NCI-H128 (cell line): ENCODE measurements at regions not wholly inside any gene's neighbourhood (a gene's known extent, or its start where the extent isn't known, plus 50 kb on each side); places are given as distances from the start of the nearest gene placed in this dataset.
"Not testable (repeated sequence)": the region's sequence is repeated elsewhere in the genome, so short reads cannot be mapped to it uniquely, and the experiment has no call there.

Experiments
- DNase-seq: peaks from one replicate; lab custom pipeline; 2025; ENCODE audit not compliant: unreplicated experiment; lab: John Stamatoyannopoulos, UW

- DNase-seq, result no peak
These were observed 901.4 kb downstream of the DIPK2A start for GRCh38 chr3:144873066-144873465.

- DNase-seq, result no peak
These were observed 903.6 kb downstream of the DIPK2A start for GRCh38 chr3:144875211-144875610.

GRCh38 chr3:144877356-144877755 lies 905.7 kb downstream of the DIPK2A start:
- DNase-seq, result no peak

GRCh38 chr3:144879701-144880100 lies 908.1 kb downstream of the DIPK2A start:
- DNase-seq, result no peak

DNA sequence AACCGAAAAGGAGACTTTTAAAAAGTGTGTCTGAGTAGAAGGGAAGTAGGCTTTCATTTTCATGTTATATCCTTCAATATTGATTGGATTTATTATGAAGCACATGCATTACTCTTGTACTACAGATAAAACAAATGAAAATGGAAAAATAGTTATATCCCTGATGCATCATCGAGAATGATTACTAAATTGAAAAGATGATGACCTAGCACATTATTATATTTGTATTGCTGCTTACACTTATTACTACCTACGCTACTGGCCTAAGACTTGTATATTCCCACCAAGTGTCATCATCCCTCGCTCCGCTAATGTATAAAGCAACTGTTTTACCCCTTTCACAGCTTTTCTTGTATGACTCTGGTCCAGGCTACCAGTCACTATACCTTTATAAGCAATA lies 922.4 kb downstream of the DIPK2A start:
- no peak for DNase-seq

- DNase-seq, result no peak
These were observed 923.0 kb downstream of the DIPK2A start for GRCh38 chr3:144894576-144894975.

DNA sequence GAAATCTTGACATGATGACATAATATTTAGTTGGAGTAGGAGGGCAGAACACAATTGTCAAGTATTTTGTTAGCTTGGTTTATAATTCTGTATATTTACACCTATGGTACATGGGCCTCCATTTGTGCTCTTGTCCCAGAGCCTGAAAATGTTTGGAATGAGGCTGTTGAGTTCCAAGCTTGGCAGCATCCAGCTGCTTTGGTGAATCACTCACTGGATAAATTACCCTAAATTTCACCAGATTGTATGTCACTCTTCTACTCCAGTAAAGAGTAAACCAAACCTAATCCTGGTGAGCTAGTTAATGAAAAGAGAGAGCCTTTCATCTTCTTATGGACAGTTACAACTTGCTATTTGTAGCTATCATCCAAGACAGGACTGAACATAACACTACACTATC lies 928.7 kb downstream of the DIPK2A start:
- DNase-seq, result no peak

GRCh38 chr3:144907581-144907980 lies 936.0 kb downstream of the DIPK2A start:
- not testable (repeated sequence) for DNase-seq

GRCh38 chr3:144912968-144913367 lies 941.3 kb downstream of the DIPK2A start:
- DNase-seq, result no peak

DNA sequence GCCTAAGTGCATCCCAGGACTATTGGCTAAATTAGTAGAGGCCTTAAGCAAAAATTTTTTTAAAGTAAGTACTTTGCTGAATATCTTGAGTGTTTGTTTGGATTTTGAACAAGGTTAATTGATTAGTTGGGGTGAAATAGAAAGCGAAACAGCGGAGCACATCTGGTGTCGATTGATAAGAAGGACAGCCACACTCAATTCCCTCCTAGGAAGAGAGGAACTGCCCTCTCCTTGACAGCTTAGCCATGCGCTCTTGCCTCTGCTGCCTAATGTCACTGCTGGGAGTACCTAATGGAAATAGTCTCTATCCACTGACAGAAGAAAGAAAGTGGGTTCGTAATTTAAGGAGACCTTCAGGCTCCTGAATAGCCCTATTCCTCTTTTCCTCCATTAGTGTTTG lies 943.6 kb downstream of the DIPK2A start:
- no peak for DNase-seq

DNA sequence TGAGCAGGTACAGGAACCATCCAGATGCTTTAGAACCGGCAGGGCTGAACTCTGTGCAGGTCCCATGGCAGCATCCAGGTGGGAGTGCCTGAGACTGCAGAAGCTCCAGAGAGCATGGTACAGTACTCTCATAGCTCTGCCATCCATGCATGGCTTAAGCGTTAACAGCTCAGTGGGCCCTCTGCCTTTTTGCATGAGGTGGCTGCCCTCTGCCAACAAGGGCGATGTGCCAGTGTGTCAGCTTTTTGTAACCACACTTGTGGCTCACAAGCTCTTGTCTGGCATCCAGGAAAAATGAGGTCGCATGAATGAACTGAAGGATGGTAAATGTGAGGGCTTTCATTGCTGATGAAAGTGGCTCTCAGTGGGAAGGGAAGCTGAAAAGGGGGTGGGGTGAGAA lies 950.1 kb downstream of the DIPK2A start:
- no peak for DNase-seq

DNA sequence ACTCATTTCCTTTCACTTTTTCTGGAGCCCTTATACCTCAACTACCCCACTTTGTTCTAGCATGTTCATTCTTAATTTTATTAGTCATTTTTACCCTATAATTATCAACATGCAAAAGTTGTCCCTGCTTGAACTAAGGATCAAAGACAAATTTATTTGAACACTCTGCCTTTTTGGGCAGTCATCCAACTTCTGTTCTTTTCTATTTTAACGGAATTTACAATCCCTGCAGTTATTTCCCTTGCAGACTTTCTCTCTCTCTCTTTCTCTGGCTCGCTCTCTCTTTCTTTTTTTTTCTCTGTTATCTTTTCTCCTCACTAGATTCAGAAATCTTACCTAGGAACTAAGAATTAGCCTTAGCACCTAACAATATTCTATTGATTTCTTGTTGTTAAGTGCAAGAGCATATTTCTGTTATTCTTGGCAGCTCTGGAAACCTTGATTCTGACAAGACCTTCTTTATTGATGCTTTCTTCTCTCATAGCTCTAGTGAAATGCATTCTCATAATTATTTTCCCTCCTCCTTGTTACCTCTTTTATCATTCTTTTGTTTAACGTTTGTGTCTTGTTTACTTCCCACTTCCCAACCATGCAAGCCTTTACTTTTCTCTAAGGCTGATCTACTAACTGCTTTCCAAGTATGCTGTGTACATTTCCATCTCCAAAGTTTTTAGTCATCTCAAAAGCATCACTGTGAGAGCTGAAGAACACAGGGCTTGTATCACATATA lies 951.6 kb downstream of the DIPK2A start:
- no peak for DNase-seq

DNA sequence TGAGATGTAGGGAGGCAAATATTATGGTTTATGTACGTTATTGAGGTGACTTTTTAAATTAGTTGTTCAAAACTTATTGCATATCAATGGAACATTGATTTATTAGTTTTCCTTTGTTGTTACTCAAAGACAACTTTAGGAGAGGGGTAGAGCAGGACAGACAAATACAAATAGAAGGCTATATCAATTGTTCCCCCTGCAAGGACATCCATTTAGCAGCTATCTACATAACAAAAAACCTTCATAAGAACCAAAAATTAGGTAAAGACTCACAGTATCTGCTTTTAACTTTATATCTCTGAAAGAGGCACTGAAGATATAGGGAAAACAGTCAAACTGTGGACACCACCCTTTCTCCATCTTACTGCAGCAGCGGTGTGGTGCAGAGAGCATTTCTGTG lies 958.8 kb downstream of the DIPK2A start:
- DNase-seq, result no peak

DNA sequence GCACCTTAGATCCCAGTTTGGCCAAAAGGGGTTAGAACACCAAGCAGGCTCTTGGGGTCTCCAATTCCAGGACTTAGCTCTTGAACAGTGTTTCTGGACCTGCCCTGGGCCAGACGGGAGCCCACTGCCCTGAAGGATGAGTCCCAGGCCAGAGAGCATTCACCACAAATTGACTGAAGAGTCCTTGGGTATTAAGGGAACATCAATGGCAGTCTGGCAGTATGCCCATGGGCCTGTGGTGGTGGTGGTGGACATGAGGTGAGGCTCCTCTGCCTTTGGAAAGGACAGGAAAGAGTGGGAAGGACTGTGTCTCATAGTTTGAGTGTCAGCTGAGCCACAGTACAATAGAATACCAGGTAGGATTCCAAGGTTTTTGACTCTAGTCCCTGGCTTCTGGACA lies 960.0 kb downstream of the DIPK2A start:
- DNase-seq, result no peak

- DNase-seq, result no peak
These were observed 970.6 kb downstream of the DIPK2A start for GRCh38 chr3:144942093-144942837.

DNA sequence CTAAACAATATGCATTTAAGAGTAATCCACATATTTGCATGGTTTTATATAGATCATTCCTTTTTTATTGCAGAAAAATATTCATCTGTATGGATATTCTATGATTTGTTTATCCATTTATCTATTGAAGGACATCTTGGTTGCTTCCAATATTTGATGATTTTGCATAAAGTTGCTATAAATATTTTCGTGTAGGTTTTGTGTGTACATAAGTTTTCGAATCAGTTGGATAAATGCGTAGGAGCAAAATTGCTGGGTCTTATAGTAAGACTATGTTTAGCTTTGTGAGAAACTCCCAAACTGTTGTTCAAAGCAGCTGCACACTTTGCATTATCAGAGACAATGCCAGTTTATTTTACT lies 971.2 kb downstream of the DIPK2A start:
- DNase-seq, result no peak

GRCh38 chr3:144947895-144948294 lies 976.3 kb downstream of the DIPK2A start:
- no peak for DNase-seq

- DNase-seq, result no peak
These were observed 977.1 kb downstream of the DIPK2A start for GRCh38 chr3:144948711-144949110.

DNA sequence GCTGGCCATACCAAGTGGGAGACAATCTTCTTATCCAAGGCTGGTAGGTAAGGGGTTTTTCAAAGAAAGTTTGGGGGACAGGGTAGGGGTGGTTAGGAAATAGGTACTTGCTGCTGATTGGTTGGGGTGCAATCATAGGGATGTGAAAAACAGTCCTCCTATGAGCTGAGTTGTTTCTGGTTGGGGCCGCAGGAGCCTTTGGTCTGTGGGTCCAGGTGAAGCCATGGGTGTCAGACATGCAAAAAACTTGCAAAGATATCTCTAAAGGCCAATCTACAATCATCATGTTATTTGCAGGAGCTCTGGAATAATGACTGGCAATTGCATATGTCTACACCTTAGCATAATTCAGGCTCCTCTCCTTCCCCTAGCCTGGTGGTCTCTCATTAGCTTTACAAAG lies 982.3 kb downstream of the DIPK2A start:
- DNase-seq, result no peak

- no peak for DNase-seq
These were observed 985.9 kb downstream of the DIPK2A start for GRCh38 chr3:144957398-144958101.

- no peak for DNase-seq
These were observed 992.2 kb downstream of the DIPK2A start for GRCh38 chr3:144963810-144964209.

GRCh38 chr3:144966560-144966959 lies 994.9 kb downstream of the DIPK2A start:
- DNase-seq, result no peak
